Kidney (tissue), 13 donors: ENCODE measurements at regions not wholly inside any gene's neighbourhood (a gene's known extent, or its start where the extent isn't known, plus 50 kb on each side); places are given as distances from the start of the nearest gene placed in this dataset.

ENCODE experiments used
- DNase-seq, 5 donors: peaks; one replicate each; pipeline ENCODE4 v3.0.0-alpha.2; 2013 to 2020
- FAIRE-seq: peaks from 2 replicates; lab custom pipeline; 2012; peaks lifted over from hg19 to GRCh38; lab: Jason Lieb, UNC
- H3K27ac ChIP-seq, 2 donors: one replicate each; pipeline ENCODE4 v1.7.0; 2013; ENCODE audit warnings: low read depth in 2 of 2, low read length in 2 of 2, inconsistent platforms in 1 of 2
- H3K27me3 ChIP-seq: one replicate; pipeline ENCODE4 v1.7.1; 2013; ENCODE audit warnings: low read length, inconsistent platforms; ENCODE audit not compliant: control insufficient read depth, insufficient read depth
- H3K36me3 ChIP-seq, 3 donors: one replicate each; pipeline versions ENCODE4 v1.7.0 to v1.7.1; 2013; ENCODE audit warnings: low read length in 3 of 3, control low read depth in 1 of 3, inconsistent platforms in 1 of 3; ENCODE audit not compliant: insufficient read depth in 3 of 3, control insufficient read depth in 2 of 3
- H3K4me1 ChIP-seq, 3 donors: one replicate each; pipeline versions ENCODE4 v1.7.0 to v1.7.1; 2013; ENCODE audit warnings: low read length in 3 of 3, inconsistent platforms in 1 of 3, low read depth in 1 of 3; ENCODE audit not compliant: control insufficient read depth in 2 of 3, insufficient read depth in 2 of 3
- H3K4me3 ChIP-seq, 3 donors: one replicate each; pipeline versions ENCODE4 v1.7.0 to v1.8.1; 2013; ENCODE audit warnings: low read length in 3 of 3, control low read depth in 1 of 3, inconsistent platforms in 1 of 3
- H3K9ac ChIP-seq, 3 donors: one replicate each; pipeline versions ENCODE4 v1.7.0 to v1.7.1; 2013; ENCODE audit warnings: low read length in 3 of 3, control low read depth in 1 of 3, inconsistent platforms in 1 of 3
- H3K9me3 ChIP-seq, 3 donors: one replicate each; pipeline versions ENCODE4 v1.7.0 to v1.7.1; 2013; ENCODE audit warnings: low read length in 3 of 3, control low read depth in 1 of 3, inconsistent platforms in 1 of 3; ENCODE audit not compliant: control insufficient read depth in 2 of 3, insufficient read depth in 1 of 3
- CTCF ChIP-seq: IDR thresholded peaks from 3 replicates; pipeline ENCODE4 v1.5.1; 2012; ENCODE audit warnings: mild to moderate bottlenecking, moderate library complexity, borderline replicate concordance; ENCODE audit not compliant: insufficient read depth; ENCODE audit errors: extremely low read depth
- intact Hi-C: fragments of 100-400 bp; cut with DNase I; formaldehyde crosslinking; loops from one replicate; pipeline ENCODE4 v1.11.1; 2022
- donor health status: control.
- donor health status: control.
- donor health status: control.
- donor health status: control.
- donor health status: control.
- donor health status: DM: yes; HTN: yes; CAD: no.
- donor health status: Normal renal cell carcinoma (clear cell type).

DNA sequence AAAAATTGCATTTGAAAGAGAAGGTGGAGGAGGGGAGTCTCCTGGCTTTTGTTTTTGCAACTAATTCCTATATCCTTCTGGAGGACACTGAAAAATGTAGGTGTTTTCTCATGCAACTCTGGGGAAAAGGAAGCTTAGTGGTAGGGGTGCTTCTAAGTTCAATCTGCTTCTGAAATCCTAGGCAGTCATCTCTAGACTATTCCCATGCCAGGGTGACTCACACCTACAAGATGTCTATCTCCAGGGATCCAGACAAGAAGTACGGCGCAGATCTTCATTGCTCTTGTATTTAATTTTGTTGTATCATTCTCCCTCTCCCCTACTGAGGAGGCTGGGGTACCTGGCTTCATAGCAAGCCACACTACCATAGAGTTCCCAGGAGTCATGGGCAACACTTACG lies 258.8 kb downstream of the PHF14 start:
- H3K27ac ChIP-seq: no peak overlapping the region
- intact Hi-C loops: no loop called here
- no peaks in the 10 kb centered on the region for H3K4me1 ChIP-seq
- no peak overlapping the region for H3K4me3 ChIP-seq
- no peaks in the 10 kb centered on the region for H3K27me3 ChIP-seq
- DNase-seq (no peak), FAIRE-seq (no peak)
- H3K36me3 ChIP-seq: no peaks in the 10 kb centered on the region
- no peaks in the 10 kb centered on the region for H3K9me3 ChIP-seq
- H3K9ac ChIP-seq: no peak overlapping the region
- no peak for TF ChIP-seq CTCF

- Histone ChIP-seq H3K27me3 (no peaks in the 10 kb centered on the region), H3K27ac (no peak overlapping the region), H3K36me3 (no peaks in the 10 kb centered on the region), H3K4me3 (no peak overlapping the region), H3K4me1 (no peaks in the 10 kb centered on the region), H3K9ac (no peak overlapping the region), H3K9me3 (no peaks in the 10 kb centered on the region)
- FAIRE-seq (no peak), DNase-seq (no peak)
- TF ChIP-seq CTCF: no peak
- intact Hi-C loops: no loop called here
These were observed 260.2 kb downstream of the PHF14 start for GRCh38 chr7:11233871-11234270.

DNA sequence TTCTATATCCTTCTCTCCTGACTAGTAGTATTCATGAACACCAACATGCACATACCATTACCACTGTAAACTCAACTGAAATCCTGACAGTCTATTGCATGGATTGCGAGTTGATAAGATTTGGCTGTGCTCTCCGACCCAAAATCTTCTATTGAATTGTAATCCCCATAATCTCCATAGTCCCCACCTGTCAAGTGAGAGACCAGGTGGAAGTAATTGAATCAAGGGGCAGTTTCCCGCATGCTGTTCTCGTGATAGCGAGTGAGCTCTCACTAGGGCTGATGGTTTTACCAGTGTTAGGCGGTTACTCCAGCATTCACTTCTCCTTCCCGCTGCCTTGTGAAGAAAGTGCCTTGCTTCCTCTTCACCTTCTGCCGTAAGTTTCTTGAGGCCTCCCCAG lies 261.8 kb downstream of the PHF14 start:
- Histone ChIP-seq H3K27ac (no peak overlapping the region), H3K9me3 (no peaks in the 10 kb centered on the region), H3K4me3 (no peak overlapping the region), H3K36me3 (no peaks in the 10 kb centered on the region), H3K27me3 (no peaks in the 10 kb centered on the region), H3K9ac (no peak overlapping the region), H3K4me1 (no peaks in the 10 kb centered on the region)
- intact Hi-C loops: no loop called here
- TF ChIP-seq CTCF: no peak
- DNase-seq (no peak), FAIRE-seq (no peak)

DNA sequence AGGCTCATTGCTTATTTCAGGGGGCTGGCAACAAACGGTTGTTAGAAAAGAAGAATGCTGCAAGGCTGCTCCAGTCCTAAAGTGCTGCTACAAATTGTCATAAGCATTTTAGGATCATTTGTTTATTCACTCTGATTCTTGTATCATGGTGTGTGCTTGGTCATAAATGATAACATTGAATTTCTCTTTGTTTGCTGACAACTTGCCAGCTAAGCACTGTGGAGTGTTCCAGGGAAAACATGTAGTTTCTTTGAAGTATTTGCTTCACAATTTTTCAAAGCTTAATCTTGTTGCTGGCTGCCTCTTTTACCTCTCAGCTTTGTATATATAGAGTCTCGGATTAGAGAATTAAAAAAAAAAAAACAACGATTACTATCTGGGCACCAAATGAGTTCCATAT lies 263.0 kb downstream of the PHF14 start:
- Histone ChIP-seq H3K9me3 (no peaks in the 10 kb centered on the region), H3K27me3 (no peaks in the 10 kb centered on the region), H3K27ac (no peak overlapping the region), H3K4me3 (no peak overlapping the region), H3K36me3 (no peaks in the 10 kb centered on the region), H3K9ac (no peak overlapping the region), H3K4me1 (no peaks in the 10 kb centered on the region)
- FAIRE-seq: no peak
- no peak for TF ChIP-seq CTCF
- no peak for DNase-seq
- intact Hi-C loops: no loop called here
